Erythroblast (primary cell): ENCODE measurements at regions not wholly inside any gene's neighbourhood (a gene's known extent, or its start where the extent isn't known, plus 50 kb on each side); places are given as distances from the start of the nearest gene placed in this dataset.

Source experiments
- GATA1 ChIP-seq: IDR thresholded peaks from 2 replicates; pipeline ENCODE4 v1.6.1; 2011; ENCODE audit warnings: low read depth, mild to moderate bottlenecking, control low read depth, low read length, moderate library complexity
- POLR2A ChIP-seq: IDR thresholded peaks from 2 replicates; pipeline ENCODE4 v1.6.1; 2011; ENCODE audit warnings: mild to moderate bottlenecking, low read length

GRCh38 chr10:121133901-121134300 is 282.7 kb downstream of the WDR11 start:
- no peak for TF ChIP-seq POLR2A
- TF ChIP-seq GATA1, result no peak
